ENCODE measurements at regions not wholly inside any gene's neighbourhood (a gene's known extent, or its start where the extent isn't known, plus 50 kb on each side); places are given as distances from the start of the nearest gene placed in this dataset.

DNA sequence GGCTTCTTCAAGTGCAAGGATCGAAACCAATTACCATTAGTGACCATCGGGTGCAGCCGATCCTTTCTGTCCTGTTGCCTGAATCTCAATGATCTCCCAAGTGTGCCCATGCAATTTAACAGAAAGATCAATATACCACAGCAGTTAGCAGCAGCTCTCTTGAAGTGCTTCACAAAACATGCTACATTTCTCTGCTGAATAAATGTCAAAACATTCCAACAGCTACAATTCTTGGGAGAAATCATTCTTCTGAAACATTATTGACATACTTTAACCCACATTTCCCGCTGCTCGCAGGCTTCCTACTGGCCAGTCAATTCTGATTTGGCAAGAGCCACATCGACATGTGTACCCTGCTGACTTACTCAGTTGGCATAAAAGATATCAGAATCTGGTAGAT is 907.7 kb downstream of the TMEM182 start:
- TF ChIP-seq, protein P1, sequence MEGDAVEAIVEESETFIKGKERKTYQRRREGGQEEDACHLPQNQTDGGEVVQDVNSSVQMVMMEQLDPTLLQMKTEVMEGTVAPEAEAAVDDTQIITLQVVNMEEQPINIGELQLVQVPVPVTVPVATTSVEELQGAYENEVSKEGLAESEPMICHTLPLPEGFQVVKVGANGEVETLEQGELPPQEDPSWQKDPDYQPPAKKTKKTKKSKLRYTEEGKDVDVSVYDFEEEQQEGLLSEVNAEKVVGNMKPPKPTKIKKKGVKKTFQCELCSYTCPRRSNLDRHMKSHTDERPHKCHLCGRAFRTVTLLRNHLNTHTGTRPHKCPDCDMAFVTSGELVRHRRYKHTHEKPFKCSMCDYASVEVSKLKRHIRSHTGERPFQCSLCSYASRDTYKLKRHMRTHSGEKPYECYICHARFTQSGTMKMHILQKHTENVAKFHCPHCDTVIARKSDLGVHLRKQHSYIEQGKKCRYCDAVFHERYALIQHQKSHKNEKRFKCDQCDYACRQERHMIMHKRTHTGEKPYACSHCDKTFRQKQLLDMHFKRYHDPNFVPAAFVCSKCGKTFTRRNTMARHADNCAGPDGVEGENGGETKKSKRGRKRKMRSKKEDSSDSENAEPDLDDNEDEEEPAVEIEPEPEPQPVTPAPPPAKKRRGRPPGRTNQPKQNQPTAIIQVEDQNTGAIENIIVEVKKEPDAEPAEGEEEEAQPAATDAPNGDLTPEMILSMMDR (IDR thresholded peaks at IDR 0.05; ENCODE audit: borderline replicate concordance, extremely low read depth, low read length, poor library complexity, severe bottlenecking), result no peak
- TF ChIP-seq EZH2 (IDR thresholded peaks at IDR 0.05; ENCODE audit: borderline replicate concordance, low read depth, low read length, severe bottlenecking), result no peak

All from DND-41 (cell line).